Natural killer cell (primary cell): ENCODE measurements at regions not wholly inside any gene's neighbourhood (a gene's known extent, or its start where the extent isn't known, plus 50 kb on each side); places are given as distances from the start of the nearest gene placed in this dataset.

Source experiments
- ATAC-seq, 3 donors: fragments of 150-1000 bp in 2 of 3; fragments of 200-7000 bp in 1 of 3; cut with Tn5 transposase; 1 replicate in 1 of 3; 2 replicates in 2 of 3; pipeline ENCODE4 v1.10.0; 2021; ENCODE audit warnings: mild to moderate bottlenecking in 2 of 3, moderate library complexity in 2 of 3
- DNase-seq, 2 donors: peaks; one replicate each; pipeline versions ENCODE4 v3.0.0 to v3.0.0-alpha.2; 2013 to 2021; ENCODE audit warnings: mixed read lengths in 1 of 2
- H3K27ac ChIP-seq: one replicate; pipeline ENCODE4 v1.5.1; 2013; ENCODE audit warnings: mild to moderate bottlenecking, low read length
- H3K27me3 ChIP-seq: one replicate; pipeline ENCODE4 v1.6.1; 2013; ENCODE audit warnings: low read length; ENCODE audit not compliant: control insufficient read depth, insufficient read depth
- H3K36me3 ChIP-seq: one replicate; pipeline ENCODE4 v1.6.1; 2013; ENCODE audit warnings: low read length; ENCODE audit not compliant: control insufficient read depth, insufficient read depth
- H3K4me1 ChIP-seq: one replicate; pipeline ENCODE4 v1.6.1; 2013; ENCODE audit warnings: low read length; ENCODE audit not compliant: control insufficient read depth, insufficient read depth
- H3K4me3 ChIP-seq: one replicate; pipeline ENCODE4 v1.5.1; 2013; ENCODE audit warnings: low read length
- H3K9me3 ChIP-seq: one replicate; pipeline ENCODE4 v1.6.1; 2013; ENCODE audit warnings: low read length; ENCODE audit not compliant: control insufficient read depth, insufficient read depth
- H3K27ac Mint-ChIP-seq, 2 donors: one replicate each; pipeline ENCODE4 v1.8.0; 2022; ENCODE audit warnings: mild to moderate bottlenecking in 2 of 2, mixed read lengths in 2 of 2, moderate library complexity in 1 of 2
- H3K27me3 Mint-ChIP-seq, 2 donors: one replicate each; pipeline ENCODE4 v1.8.0; 2022; ENCODE audit warnings: low read depth in 2 of 2, mixed read lengths in 2 of 2
- H3K36me3 Mint-ChIP-seq: one replicate; pipeline ENCODE4 v1.8.0; 2022; ENCODE audit warnings: mixed read lengths
- H3K4me1 Mint-ChIP-seq, 2 donors: one replicate each; pipeline ENCODE4 v1.8.0; 2022; ENCODE audit warnings: mixed read lengths in 2 of 2
- H3K4me3 Mint-ChIP-seq: one replicate; pipeline ENCODE4 v1.8.0; 2022; ENCODE audit warnings: mild to moderate bottlenecking, moderate library complexity, mixed read lengths
- H3K9me3 Mint-ChIP-seq, 2 donors: one replicate each; pipeline ENCODE4 v1.8.0; 2022; ENCODE audit warnings: mixed read lengths in 2 of 2
- CTCF ChIP-seq: fragments of 200-600 bp; IDR thresholded peaks from one replicate; pipeline ENCODE4 v1.8.0; 2022; ENCODE audit warnings: antibody characterized with exemption
- WGBS: methylation state at CpG from one replicate; pipeline ENCODE4 v1.1.7; 2013; ENCODE audit warnings: missing lambda C conversion rate; ENCODE audit not compliant: insufficient coverage; 5-methylcytosine and 5-hydroxymethylcytosine counted together
- intact Hi-C: fragments of 100-400 bp; cut with micrococcal nuclease; formaldehyde crosslinking; loops from one replicate; pipeline ENCODE4 v1.14.2; 2022

- Mint-ChIP-seq H3K36me3 (no peaks in the 10 kb centered on the region), H3K27ac (no peak overlapping the region), H3K27me3 (peaks cover 32 to 41% of the 10 kb centered on the region in 2 donors), H3K4me3 (no peak overlapping the region), H3K4me1 (peaks cover 14 to 18% of the 10 kb centered on the region in 2 donors), H3K9me3 (no peaks in the 10 kb centered on the region)
- H3K4me1 ChIP-seq: no peaks in the 10 kb centered on the region
- H3K27me3 ChIP-seq: no peaks in the 10 kb centered on the region
- no peak overlapping the region for H3K27ac ChIP-seq
- intact Hi-C loops: loop anchor here (1.0 kb wide), 2 partner anchors 183 to 455 kb away; no protein-coding TSS in a partner anchor
- 28% methylated on average over 5 of the region's 7 CpGs for WGBS
- ATAC-seq (peak; percentile 100), DNase-seq (peak; percentile 76 to 93)
- H3K4me3 ChIP-seq: no peak overlapping the region
- no peaks in the 10 kb centered on the region for H3K36me3 ChIP-seq
- no peaks in the 10 kb centered on the region for H3K9me3 ChIP-seq
- peak; percentile 97 for TF ChIP-seq CTCF
These were observed 149.1 kb upstream of the RAG2 start for GRCh38 chr11:36746886-36747710.

GRCh38 chr11:36744375-36745168, 146.5 kb upstream of the RAG2 start:
- WGBS: 22% methylated on average over 8 of the region's 11 CpGs
- Mint-ChIP-seq H3K4me3 (no peak overlapping the region), H3K27me3 (peaks cover 37 to 55% of the 10 kb centered on the region in 2 donors), H3K4me1 (peaks cover 14 to 15% of the 10 kb centered on the region in 2 donors), H3K27ac (no peak overlapping the region), H3K9me3 (no peaks in the 10 kb centered on the region), H3K36me3 (no peaks in the 10 kb centered on the region)
- DNase-seq (peak; percentile 53 to 73), ATAC-seq (peak in 1 of 3 donors; percentile 34)
- no peak overlapping the region for H3K27ac ChIP-seq
- intact Hi-C loops: no loop called here
- H3K9me3 ChIP-seq: no peaks in the 10 kb centered on the region
- no peaks in the 10 kb centered on the region for H3K27me3 ChIP-seq
- no peak overlapping the region for H3K4me3 ChIP-seq
- H3K36me3 ChIP-seq: no peaks in the 10 kb centered on the region
- TF ChIP-seq CTCF: peak; percentile 85
- no peaks in the 10 kb centered on the region for H3K4me1 ChIP-seq

GRCh38 chr11:36743039-36743438, 145.0 kb upstream of the RAG2 start:
- no peaks in the 10 kb centered on the region for H3K36me3 ChIP-seq
- H3K4me3 ChIP-seq: no peak overlapping the region
- no peaks in the 10 kb centered on the region for H3K9me3 ChIP-seq
- ATAC-seq: no peak
- intact Hi-C loops: no loop called here
- H3K4me3 Mint-ChIP-seq: no peak overlapping the region
- DNase-seq: no peak
- TF ChIP-seq CTCF: no peak
- H3K27ac Mint-ChIP-seq: no peak overlapping the region
- WGBS: no CpG with 5 or more reads among the region's 2 CpGs
- peaks cover 29 to 64% of the 10 kb centered on the region in 2 donors for H3K27me3 Mint-ChIP-seq
- H3K27me3 ChIP-seq: no peaks in the 10 kb centered on the region
- H3K27ac ChIP-seq: no peak overlapping the region
- peaks cover 14 to 15% of the 10 kb centered on the region in 2 donors for H3K4me1 Mint-ChIP-seq
- no peaks in the 10 kb centered on the region for H3K36me3 Mint-ChIP-seq
- no peaks in the 10 kb centered on the region for H3K9me3 Mint-ChIP-seq
- H3K4me1 ChIP-seq: no peaks in the 10 kb centered on the region
